C4-2B (cell line): ENCODE measurements at regions not wholly inside any gene's neighbourhood (a gene's known extent, or its start where the extent isn't known, plus 50 kb on each side); places are given as distances from the start of the nearest gene placed in this dataset.

Source experiments
- H3K27ac ChIP-seq: fragments of 450-650 bp; 2 replicates; pipeline ENCODE4 v1.5.1; 2017
- CTCF ChIP-seq: fragments of 450-650 bp; conservative IDR thresholded peaks from 2 replicates; pipeline ENCODE4 v1.5.1; 2017; ENCODE audit warnings: mild to moderate bottlenecking
- ZFX ChIP-seq: fragments of 450-650 bp; IDR thresholded peaks from 2 replicates; pipeline ENCODE4 v1.6.1; 2017

- H3K27ac ChIP-seq = no peak overlapping the region
- no peak for TF ChIP-seq CTCF
- no peak for TF ChIP-seq ZFX
Measured at GRCh38 chr2:75421986-75422385, 138.8 kb downstream of the EVA1A start.

GRCh38 chr2:75416420-75417342, 144.1 kb downstream of the EVA1A start:
- no peak overlapping the region for H3K27ac ChIP-seq
- TF ChIP-seq CTCF = no peak
- TF ChIP-seq ZFX = no peak

GRCh38 chr2:75415731-75416130, 145.0 kb downstream of the EVA1A start:
- no peak for TF ChIP-seq ZFX
- no peak for TF ChIP-seq CTCF
- no peak overlapping the region for H3K27ac ChIP-seq

- no peak overlapping the region for H3K27ac ChIP-seq
Measured at GRCh38 chr2:75415111-75415626, 145.6 kb downstream of the EVA1A start.

GRCh38 chr2:75411574-75411973, 149.2 kb downstream of the EVA1A start:
- TF ChIP-seq ZFX (no peak), CTCF (no peak)
- no peak overlapping the region for H3K27ac ChIP-seq

More at GRCh38 chr2:75415111-75415626, 145.6 kb downstream of the EVA1A start:
- TF ChIP-seq CTCF = no peak

- TF ChIP-seq CTCF (no peak), ZFX (no peak)
- H3K27ac ChIP-seq = no peak overlapping the region
Measured at GRCh38 chr2:75410702-75411101, 150.0 kb downstream of the EVA1A start.

GRCh38 chr2:75408771-75409170, 152.0 kb downstream of the EVA1A start:
- TF ChIP-seq ZFX (no peak), CTCF (no peak)
- H3K27ac ChIP-seq = no peak overlapping the region
